HG02610 (cell line): ENCODE measurements at regions not wholly inside any gene's neighbourhood (a gene's known extent, or its start where the extent isn't known, plus 50 kb on each side); places are given as distances from the start of the nearest gene placed in this dataset.
"Not testable (repeated sequence)": the region's sequence is repeated elsewhere in the genome, so short reads cannot be mapped to it uniquely, and the experiment has no call there.

Source experiments
- ATAC-seq: cut with Tn5 transposase; IDR thresholded peaks from one replicate; pipeline ENCODE4 v1.9.1; 2021; ENCODE audit warnings: mild to moderate bottlenecking, moderate library complexity; ENCODE audit not compliant: unreplicated experiment

DNA sequence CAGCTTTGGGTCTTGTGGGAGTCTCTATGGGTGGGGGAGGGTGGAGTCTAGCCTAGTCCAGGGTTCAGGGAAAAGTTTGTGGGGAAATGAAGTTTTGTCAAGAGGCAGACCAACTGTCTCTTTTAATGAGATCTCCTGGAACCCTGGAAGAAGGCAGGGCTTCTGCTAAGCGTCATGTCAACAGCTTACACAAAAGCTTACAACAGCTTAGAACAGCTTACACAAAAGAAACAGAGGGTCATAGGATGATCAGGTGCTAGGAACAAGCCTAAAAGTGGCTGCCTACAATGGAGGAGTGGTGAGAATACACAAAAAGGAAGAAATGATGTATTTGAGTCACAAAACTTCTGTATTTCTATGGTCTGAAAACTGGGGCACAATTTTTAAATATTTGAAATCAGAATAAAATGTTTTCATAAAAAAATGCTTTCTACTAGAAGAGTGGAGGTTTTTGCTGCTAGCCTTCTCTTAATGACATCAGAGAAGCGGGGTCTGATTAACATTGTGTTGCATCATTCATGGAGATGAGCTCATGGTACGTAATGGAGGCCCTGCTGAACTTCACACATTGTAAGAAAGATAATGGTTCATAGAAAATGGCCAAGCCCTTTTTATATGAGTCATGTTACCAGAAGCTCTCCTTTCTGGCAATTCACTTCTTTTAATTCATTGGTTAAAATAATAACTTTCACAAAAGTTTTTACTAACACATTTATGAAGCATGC is 351.0 kb downstream of the PIK3C3 start:
- ATAC-seq = no peak

GRCh38 chr18:42306594-42306980 is 351.6 kb downstream of the PIK3C3 start:
- ATAC-seq = no peak

GRCh38 chr18:42310956-42311355 is 355.9 kb downstream of the PIK3C3 start:
- no peak for ATAC-seq

DNA sequence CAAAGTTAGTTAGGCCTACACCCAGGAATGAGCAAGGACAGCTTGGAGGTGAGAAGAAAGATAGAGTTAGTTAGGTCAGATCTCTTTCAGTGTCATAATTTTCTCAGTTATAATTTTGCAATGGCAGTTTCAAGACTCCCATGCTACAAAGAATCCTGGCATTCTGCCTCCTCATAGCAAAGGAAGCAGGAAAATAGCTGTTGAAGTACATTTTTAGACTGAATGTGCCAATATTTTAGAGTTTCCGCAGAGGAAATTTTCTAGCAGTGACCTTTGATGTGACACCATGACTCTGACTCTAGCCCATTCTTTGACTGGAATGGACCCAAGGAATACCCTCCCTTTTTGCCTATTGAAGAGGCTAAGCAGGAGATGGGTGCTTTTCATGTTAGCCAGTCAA is 371.7 kb downstream of the PIK3C3 start:
- no peak for ATAC-seq

- no peak for ATAC-seq
Measured at GRCh38 chr18:42328931-42329330, 373.9 kb downstream of the PIK3C3 start.

- no peak for ATAC-seq
Measured at GRCh38 chr18:42330296-42330695, 375.3 kb downstream of the PIK3C3 start.

DNA sequence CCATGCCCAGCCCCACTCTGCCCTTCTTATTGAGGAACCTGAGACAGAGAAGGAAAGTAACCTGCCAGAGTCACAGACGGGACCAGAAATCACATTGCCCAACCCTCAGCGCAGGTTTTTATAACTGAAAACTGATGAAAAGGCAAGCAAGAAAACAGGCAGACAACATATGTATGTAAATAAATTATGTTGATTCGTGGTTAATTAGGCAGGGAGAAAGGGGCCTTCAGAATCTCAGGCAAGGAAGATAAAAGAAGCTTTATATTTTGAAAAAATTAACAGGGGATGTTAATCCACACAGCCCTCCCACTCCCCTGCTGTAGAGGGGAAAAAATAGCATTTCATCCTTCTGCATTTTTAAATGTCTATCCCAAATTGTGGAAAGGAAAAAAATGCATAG is 378.5 kb downstream of the PIK3C3 start:
- ATAC-seq = no peak

DNA sequence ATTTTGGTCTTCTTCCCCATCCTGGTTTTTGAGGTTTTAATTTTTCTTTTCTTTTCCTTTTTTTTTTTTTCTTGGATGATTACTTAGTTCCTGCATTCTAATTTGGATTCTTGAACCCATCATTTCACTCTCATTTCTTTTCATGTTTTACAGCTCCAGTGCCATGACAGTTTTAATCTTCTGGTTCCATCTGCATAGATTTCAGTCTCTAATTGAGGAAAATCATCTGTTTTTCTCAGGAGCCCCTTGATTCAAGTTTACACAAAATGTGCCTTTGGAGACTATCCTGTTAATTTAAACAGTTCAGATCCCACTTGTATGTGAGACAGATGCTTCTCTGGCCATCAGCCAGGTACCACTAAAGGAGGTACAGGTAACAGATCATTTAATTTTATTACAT is 379.9 kb downstream of the PIK3C3 start:
- ATAC-seq = no peak

DNA sequence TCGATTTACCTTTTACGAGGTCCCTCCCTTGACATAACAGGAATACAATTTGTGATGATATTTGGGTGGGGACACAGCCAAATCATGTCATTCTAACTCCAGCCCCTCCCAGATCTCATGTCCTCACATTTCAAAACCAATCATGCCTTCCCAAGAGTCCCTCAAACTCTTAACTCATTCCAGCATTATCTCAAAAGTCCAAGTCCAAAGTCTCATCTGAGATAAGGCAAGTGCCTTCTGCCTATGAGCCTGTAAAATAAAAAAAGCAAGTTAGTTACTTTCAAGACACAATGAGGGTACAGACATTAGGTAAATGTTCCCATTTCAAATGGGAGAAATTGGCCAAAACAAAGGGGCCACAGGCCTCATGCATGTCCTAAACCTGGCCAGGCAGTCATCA is 381.1 kb downstream of the PIK3C3 start:
- no peak for ATAC-seq

GRCh38 chr18:42337337-42337736 is 382.3 kb downstream of the PIK3C3 start:
- ATAC-seq = not testable (repeated sequence)

DNA sequence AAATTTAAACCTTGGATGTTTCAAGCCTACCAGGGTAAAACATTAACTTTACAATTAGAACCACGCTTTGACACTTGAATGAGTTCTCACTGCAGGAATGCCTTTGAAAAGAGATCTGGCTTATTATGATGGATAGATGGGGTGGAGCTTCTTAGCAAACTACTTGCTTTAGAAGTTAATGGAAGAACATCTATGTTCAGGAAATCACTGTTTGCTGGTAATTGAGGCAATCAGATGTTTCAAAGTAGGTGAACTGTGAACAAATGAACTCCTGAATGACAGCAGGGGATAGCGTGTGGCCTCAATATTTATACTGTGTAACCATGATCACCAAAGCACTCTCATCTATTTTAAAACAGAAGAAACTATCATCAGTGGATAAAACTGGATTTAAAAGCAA is 383.6 kb downstream of the PIK3C3 start:
- no peak for ATAC-seq

DNA sequence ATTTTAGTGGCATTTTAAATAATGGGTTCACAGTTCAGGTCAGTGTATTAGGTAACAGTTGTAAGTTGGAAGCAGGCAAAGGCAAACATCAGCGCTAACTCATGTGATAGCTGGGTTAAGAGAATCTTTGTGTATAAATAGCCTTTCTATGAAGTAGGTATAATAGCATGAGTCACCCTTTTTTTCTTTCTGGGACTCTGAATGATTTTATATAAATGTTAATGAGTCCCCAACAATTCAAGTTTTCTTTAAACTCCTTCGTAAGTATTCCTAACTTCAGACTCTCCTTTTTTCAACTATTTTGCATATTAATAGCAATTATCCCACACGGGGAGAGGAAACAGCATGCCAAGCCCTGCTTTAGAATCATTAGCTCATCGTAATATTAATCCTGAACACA is 384.3 kb downstream of the PIK3C3 start:
- ATAC-seq = no peak

- ATAC-seq = no peak
Measured at GRCh38 chr18:42340423-42341009, 385.5 kb downstream of the PIK3C3 start.

GRCh38 chr18:42341423-42341822 is 386.4 kb downstream of the PIK3C3 start:
- ATAC-seq = no peak

GRCh38 chr18:42348722-42349121 is 393.7 kb downstream of the PIK3C3 start:
- ATAC-seq = no peak

DNA sequence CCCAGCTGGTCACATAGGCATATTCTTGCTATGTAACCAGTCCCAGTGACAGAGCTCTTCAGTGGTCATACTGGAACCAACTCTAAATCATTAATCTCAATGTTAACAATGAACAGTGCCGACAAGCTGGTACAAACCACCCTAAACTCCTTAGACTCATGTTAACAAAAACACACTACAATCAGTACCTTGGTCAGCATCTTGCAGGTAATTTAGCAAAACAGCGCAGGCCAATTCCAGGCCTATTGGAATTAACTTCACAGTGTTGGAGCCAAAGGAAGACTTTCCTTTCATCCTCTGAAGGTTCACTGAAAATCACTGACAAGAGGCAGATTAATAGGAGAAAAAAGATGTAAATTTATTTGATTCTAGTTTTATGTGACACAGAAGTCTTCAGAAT is 396.4 kb downstream of the PIK3C3 start:
- no peak for ATAC-seq

GRCh38 chr18:42360716-42361115 is 405.7 kb downstream of the PIK3C3 start:
- no peak for ATAC-seq

DNA sequence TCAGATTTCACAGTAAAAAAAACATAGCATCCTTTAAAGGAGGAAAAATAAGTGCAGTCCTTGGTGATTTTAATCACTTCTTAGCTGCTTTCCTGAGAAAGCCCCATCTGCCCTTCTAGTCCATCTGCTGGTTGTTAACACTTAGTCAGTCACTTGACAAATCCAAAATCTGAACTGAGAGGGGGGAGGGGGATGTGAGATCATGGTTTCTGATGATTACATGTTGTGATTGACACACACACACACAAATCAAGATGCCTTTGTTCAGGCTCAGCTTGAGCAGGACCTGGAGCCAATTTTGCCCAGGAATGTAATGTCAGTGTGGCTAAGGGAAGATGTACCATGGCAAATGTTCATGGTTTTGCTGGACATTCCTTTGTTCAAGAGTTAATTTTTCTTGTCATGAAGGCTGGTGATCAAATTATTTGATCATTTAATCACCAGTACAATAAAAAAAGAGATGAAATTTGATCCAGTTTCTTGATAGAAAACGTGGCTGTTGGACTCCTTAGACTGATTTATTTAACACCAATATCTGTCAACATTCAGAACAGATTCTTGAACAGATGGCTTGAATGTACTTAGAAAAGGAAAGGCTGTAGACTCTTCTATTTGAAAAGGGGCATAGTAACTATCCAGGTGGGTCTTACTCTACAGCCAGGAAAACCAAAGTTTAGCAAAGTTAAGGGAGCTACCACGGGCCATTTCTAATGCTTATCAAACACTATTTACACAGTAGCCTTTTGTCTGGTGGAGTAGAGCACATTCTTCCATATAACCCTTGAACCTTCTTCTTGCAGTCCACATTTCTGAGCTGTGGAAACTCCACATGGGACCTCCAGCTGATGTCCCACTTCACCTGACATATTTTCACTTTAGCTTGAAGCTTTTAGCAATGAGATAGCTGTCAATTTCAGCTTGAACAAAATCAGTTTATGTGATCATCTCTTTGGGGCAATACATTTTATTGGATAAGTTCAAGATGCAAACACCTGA is 408.7 kb downstream of the PIK3C3 start:
- no peak for ATAC-seq

DNA sequence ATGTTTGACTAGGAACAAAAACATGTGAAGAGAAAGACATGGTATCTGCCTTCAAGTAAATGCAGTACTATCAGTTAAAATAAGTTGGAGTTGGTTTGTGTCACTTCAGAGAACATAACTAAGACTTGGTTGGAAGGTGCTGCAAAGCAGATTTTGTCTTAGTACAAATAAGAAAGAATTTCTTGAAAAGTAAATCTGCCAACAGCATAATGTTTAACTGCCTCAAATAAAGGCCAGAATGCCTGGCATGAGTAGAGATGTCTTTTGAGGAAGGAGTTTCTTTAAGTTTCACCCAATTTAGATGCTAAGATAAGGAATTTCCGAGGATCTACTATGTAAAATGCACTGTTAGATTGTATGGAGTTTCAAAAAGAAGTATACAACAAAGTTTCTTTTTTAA is 409.7 kb downstream of the PIK3C3 start:
- no peak for ATAC-seq

DNA sequence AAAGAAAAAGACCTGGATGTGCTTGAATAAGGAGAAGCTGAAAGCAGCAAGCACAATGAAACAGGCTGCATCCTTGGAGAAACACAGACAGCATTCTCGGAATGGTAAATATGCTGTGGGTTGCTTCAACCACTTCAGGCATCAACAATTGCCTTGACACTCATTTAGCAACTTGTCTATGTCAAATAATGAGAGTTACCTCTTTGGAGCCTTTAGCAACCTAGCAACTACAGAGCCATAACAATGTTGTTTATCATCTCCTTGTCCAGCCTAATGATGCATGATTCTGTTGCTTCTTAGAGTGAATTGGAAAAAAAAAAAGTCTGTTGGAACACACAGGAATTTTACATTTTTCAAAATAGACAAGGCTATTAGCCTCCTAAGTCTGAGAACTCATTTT is 410.6 kb downstream of the PIK3C3 start:
- no peak for ATAC-seq

DNA sequence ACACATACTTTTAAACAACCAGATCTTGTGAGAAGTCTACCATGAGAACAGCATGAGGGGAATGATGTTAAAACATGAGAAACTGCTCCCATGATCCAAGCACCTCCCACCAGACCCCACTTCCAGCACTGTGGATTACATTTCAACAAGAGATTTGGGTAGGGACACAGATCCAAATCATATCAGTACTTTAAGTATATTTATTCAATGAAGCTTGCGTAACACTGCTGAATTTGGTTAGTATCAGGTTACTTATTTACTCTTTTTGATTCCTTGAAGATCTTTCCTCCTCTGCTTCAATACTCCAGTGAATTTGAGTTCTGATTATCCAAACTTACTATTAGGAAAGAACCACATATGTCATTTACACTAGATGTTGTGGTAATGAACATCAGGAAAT is 418.6 kb downstream of the PIK3C3 start:
- no peak for ATAC-seq

- ATAC-seq = no peak
Measured at GRCh38 chr18:42374961-42375360, 419.9 kb downstream of the PIK3C3 start.
